GM20000 (cell line): ENCODE measurements at regions not wholly inside any gene's neighbourhood (a gene's known extent, or its start where the extent isn't known, plus 50 kb on each side); places are given as distances from the start of the nearest gene placed in this dataset.
"Not testable (repeated sequence)": the region's sequence is repeated elsewhere in the genome, so short reads cannot be mapped to it uniquely, and the experiment has no call there.

Source experiments
- DNase-seq: peaks from one replicate; pipeline ENCODE4 v3.0.0; 2012; ENCODE audit warnings: low spot score
- CTCF ChIP-seq: IDR thresholded peaks from 2 replicates; pipeline ENCODE4 v1.5.1; 2012; ENCODE audit warnings: mild to moderate bottlenecking, control low read depth; ENCODE audit errors: extremely low read depth, missing control alignments

GRCh38 chr18:28743115-28743514 is 566.2 kb upstream of the CDH2 start:
- TF ChIP-seq CTCF: no peak
- DNase-seq: no peak

- TF ChIP-seq CTCF: no peak
These were observed 563.6 kb upstream of the CDH2 start for GRCh38 chr18:28740575-28740974.

GRCh38 chr18:28736951-28737350 is 560.0 kb upstream of the CDH2 start:
- TF ChIP-seq CTCF: no peak
- no peak for DNase-seq

More at GRCh38 chr18:28740575-28740974, 563.6 kb upstream of the CDH2 start:
- DNase-seq: no peak

GRCh38 chr18:28736223-28736622 is 559.3 kb upstream of the CDH2 start:
- DNase-seq: no peak
- no peak for TF ChIP-seq CTCF

GRCh38 chr18:28735731-28736130 is 558.8 kb upstream of the CDH2 start:
- no peak for TF ChIP-seq CTCF

GRCh38 chr18:28729321-28729720 is 552.4 kb upstream of the CDH2 start:
- no peak for DNase-seq
- no peak for TF ChIP-seq CTCF

More at GRCh38 chr18:28735731-28736130, 558.8 kb upstream of the CDH2 start:
- no peak for DNase-seq

GRCh38 chr18:28728891-28729290 is 552.0 kb upstream of the CDH2 start:
- TF ChIP-seq CTCF: no peak

GRCh38 chr18:28727189-28727588 is 550.3 kb upstream of the CDH2 start:
- DNase-seq: not testable (repeated sequence)

More at GRCh38 chr18:28728891-28729290, 552.0 kb upstream of the CDH2 start:
- no peak for DNase-seq
